Right lobe of liver (tissue), 4 donors: ENCODE measurements at regions not wholly inside any gene's neighbourhood (a gene's known extent, or its start where the extent isn't known, plus 50 kb on each side); places are given as distances from the start of the nearest gene placed in this dataset.

Experiments used
- CTCF ChIP-seq, 4 donors: fragments of 200-600 bp in 3 of 4; fragments of 450-650 bp in 1 of 4; IDR thresholded peaks; one replicate each; pipeline versions ENCODE4 v1.5.1 to v1.8.0; 2016 to 2022; ENCODE audit warnings: antibody characterized with exemption in 4 of 4, mild to moderate bottlenecking in 2 of 4
- POLR2A ChIP-seq: fragments of 450-650 bp; IDR thresholded peaks from one replicate; pipeline ENCODE4 v1.6.1; 2017; ENCODE audit warnings: antibody characterized with exemption, mild to moderate bottlenecking
- donor health status: DM: no; HTN: no; CAD: no.
- donor health status: DM: no; HTN: no; CAD: no.
- donor health status: DM: no; HTN: yes; CAD: no.

GRCh38 chr2:152254976-152255375 lies 79.4 kb upstream of the STAM2 start:
- no peak for TF ChIP-seq POLR2A
- TF ChIP-seq CTCF (IDR thresholded peaks at IDR 0.05): no peak
